NCI-H128 (cell line): ENCODE measurements at regions not wholly inside any gene's neighbourhood (a gene's known extent, or its start where the extent isn't known, plus 50 kb on each side); places are given as distances from the start of the nearest gene placed in this dataset.
A peak's percentile ranks its signal among the peaks of the same experiment; 100 is the strongest.

Experiments used
- DNase-seq: peaks from one replicate; lab custom pipeline; 2025; ENCODE audit not compliant: unreplicated experiment; lab: John Stamatoyannopoulos, UW

GRCh38 chr13:89678466-89679121, 1668.9 kb upstream of the MIR17HG start:
- no peak for DNase-seq

GRCh38 chr13:89684896-89685295, 1662.6 kb upstream of the MIR17HG start:
- DNase-seq, result no peak

GRCh38 chr13:89686171-89686570, 1661.3 kb upstream of the MIR17HG start:
- DNase-seq, result no peak

- no peak for DNase-seq
These were observed 1660.4 kb upstream of the MIR17HG start for GRCh38 chr13:89687066-89687465.

GRCh38 chr13:89688918-89689317, 1658.6 kb upstream of the MIR17HG start:
- no peak for DNase-seq

GRCh38 chr13:89694451-89694850, 1653.0 kb upstream of the MIR17HG start:
- DNase-seq, result no peak

- DNase-seq, result peak; percentile 1
These were observed 1651.9 kb upstream of the MIR17HG start for GRCh38 chr13:89695343-89696257.

- no peak for DNase-seq
These were observed 1645.6 kb upstream of the MIR17HG start for GRCh38 chr13:89701913-89702312.

GRCh38 chr13:89704040-89704439, 1643.4 kb upstream of the MIR17HG start:
- no peak for DNase-seq

- DNase-seq, result no peak
These were observed 1639.5 kb upstream of the MIR17HG start for GRCh38 chr13:89708013-89708412.

GRCh38 chr13:89721216-89721615, 1626.3 kb upstream of the MIR17HG start:
- DNase-seq, result no peak

- no peak for DNase-seq
These were observed 1620.6 kb upstream of the MIR17HG start for GRCh38 chr13:89726690-89727435.

GRCh38 chr13:89733829-89734228, 1613.7 kb upstream of the MIR17HG start:
- no peak for DNase-seq

- DNase-seq, result no peak
These were observed 1610.4 kb upstream of the MIR17HG start for GRCh38 chr13:89737051-89737450.

- DNase-seq, result no peak
These were observed 1609.4 kb upstream of the MIR17HG start for GRCh38 chr13:89738072-89738471.

GRCh38 chr13:89740994-89741685, 1606.3 kb upstream of the MIR17HG start:
- DNase-seq, result no peak

- no peak for DNase-seq
These were observed 1600.9 kb upstream of the MIR17HG start for GRCh38 chr13:89746554-89746953.

- DNase-seq, result no peak
These were observed 1598.8 kb upstream of the MIR17HG start for GRCh38 chr13:89748716-89749115.

GRCh38 chr13:89749888-89750287, 1597.6 kb upstream of the MIR17HG start:
- DNase-seq, result no peak

GRCh38 chr13:89750371-89750770, 1597.1 kb upstream of the MIR17HG start:
- DNase-seq, result no peak

- DNase-seq, result no peak
These were observed 1596.0 kb upstream of the MIR17HG start for GRCh38 chr13:89751432-89751930.
